HUES6 (cell line): ENCODE measurements at regions not wholly inside any gene's neighbourhood (a gene's known extent, or its start where the extent isn't known, plus 50 kb on each side); places are given as distances from the start of the nearest gene placed in this dataset.

Experiments
- H3K27ac ChIP-seq: 2 replicates; pipeline ENCODE4 v1.7.0; 2013; ENCODE audit warnings: low read depth, mild to moderate bottlenecking, low read length, inconsistent platforms
- H3K27me3 ChIP-seq: 2 replicates; pipeline ENCODE4 v1.6.1; 2013; ENCODE audit warnings: low read length; ENCODE audit not compliant: control insufficient read depth, insufficient read depth
- H3K36me3 ChIP-seq: 2 replicates; pipeline ENCODE4 v1.6.1; 2013; ENCODE audit warnings: low read length; ENCODE audit not compliant: control insufficient read depth, insufficient read depth
- H3K4me1 ChIP-seq: 2 replicates; pipeline ENCODE4 v1.6.1; 2013; ENCODE audit warnings: low read length; ENCODE audit not compliant: control insufficient read depth, insufficient read depth
- H3K4me3 ChIP-seq: 2 replicates; pipeline ENCODE4 v1.5.1; 2013; ENCODE audit warnings: low read depth, low read length
- H3K9ac ChIP-seq: one replicate; pipeline ENCODE4 v1.6.1; 2013; ENCODE audit warnings: mild to moderate bottlenecking, low read length
- H3K9me3 ChIP-seq: 2 replicates; pipeline ENCODE4 v1.6.1; 2013; ENCODE audit warnings: low read depth, low read length; ENCODE audit not compliant: control insufficient read depth, insufficient read depth

DNA sequence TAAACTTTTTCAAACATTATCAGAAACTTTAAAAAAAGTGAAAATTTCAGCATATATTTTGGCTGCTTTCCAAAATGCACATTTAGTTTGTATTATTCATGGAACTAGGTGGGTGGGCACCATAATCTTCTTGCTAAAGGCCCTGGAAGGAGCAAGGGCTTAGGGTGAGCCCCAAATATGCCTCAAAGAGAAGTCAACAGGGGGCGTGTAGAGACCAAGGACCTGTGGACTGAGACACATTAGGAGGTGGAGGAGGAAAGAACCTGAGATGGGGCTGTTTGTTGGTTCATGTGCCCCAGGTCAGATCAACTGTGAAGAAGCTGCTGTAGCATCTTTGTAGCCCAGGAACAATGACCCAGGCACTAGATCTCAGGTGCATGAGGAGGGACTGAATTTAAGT is 79.6 kb upstream of the OLFM4 start:
- no peaks in the 10 kb centered on the region for H3K9me3 ChIP-seq
- H3K27ac ChIP-seq, result no peak overlapping the region
- no peak overlapping the region for H3K9ac ChIP-seq
- no peak overlapping the region for H3K4me3 ChIP-seq
- peaks cover 42% of the 10 kb centered on the region for H3K4me1 ChIP-seq
- no peaks in the 10 kb centered on the region for H3K27me3 ChIP-seq
- H3K36me3 ChIP-seq, result no peaks in the 10 kb centered on the region

DNA sequence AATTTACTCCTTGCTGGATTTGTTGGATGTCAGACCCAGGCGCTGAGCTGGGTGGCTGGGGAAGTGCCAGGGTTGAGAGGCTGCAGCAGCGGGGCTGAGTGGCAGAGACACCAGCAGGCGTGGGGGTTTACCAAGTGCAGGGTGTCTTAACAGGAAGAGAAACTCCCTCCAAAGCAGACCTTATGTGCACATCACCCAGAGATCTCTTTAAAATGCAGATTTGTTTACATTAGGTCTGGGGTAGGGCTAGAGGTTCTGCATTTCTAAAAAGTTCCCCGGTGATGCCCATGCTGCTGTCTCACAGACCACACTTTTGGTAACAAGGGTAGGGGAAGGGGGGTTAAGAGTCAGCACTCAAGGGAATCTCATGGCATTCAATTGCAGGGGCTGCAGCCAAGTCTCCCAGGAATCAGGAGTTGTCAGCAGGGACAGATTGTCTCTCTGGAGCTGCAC is 80.7 kb upstream of the OLFM4 start:
- H3K4me1 ChIP-seq, result peaks cover 42% of the 10 kb centered on the region
- no peak overlapping the region for H3K9ac ChIP-seq
- no peaks in the 10 kb centered on the region for H3K36me3 ChIP-seq
- no peak overlapping the region for H3K27ac ChIP-seq
- no peaks in the 10 kb centered on the region for H3K27me3 ChIP-seq
- H3K9me3 ChIP-seq, result no peaks in the 10 kb centered on the region
- H3K4me3 ChIP-seq, result no peak overlapping the region

DNA sequence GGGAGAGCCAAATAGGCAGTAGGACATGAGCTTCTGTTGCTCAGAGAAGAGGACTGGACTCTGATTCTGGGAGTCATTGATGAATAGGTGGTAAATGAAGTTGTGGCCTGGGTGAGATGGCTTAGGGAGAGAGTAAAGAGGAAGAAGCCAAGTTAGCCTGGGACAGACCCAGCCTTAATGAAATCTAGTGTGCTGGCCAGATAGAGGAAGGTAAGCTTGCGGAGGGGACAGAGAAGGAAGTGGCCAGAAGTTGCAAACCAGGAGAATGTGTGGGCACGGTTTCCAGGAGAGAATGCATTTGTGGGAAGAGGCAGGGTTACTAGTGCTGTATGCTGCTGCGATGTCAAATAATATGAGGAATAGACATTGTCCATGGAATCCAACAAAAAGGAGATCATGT is 83.3 kb upstream of the OLFM4 start:
- Histone ChIP-seq H3K36me3 (no peaks in the 10 kb centered on the region), H3K4me3 (no peak overlapping the region), H3K27ac (no peak overlapping the region), H3K27me3 (no peaks in the 10 kb centered on the region), H3K4me1 (peaks cover 24% of the 10 kb centered on the region), H3K9me3 (no peaks in the 10 kb centered on the region), H3K9ac (no peak overlapping the region)

DNA sequence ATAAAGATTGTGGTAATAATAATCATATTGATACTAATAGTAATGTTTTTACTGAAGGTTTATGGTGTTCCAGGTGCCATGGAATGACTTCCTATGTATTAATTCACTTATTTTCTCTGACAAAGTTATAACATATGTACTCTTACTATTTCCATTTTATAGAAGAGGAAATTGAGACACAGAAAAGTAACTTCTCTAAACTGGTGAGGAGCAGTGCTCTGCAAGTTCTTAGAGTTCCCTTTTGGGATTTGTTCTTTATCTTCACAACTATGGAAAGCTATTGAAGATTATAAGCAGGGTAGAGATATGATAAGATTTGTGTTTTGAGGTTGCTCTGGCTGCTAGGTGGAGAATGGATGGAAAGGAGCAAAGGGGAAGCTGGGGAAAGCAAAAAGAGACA is 83.9 kb upstream of the OLFM4 start:
- Histone ChIP-seq H3K4me1 (peaks cover 18% of the 10 kb centered on the region), H3K9me3 (no peaks in the 10 kb centered on the region), H3K27me3 (no peaks in the 10 kb centered on the region)

DNA sequence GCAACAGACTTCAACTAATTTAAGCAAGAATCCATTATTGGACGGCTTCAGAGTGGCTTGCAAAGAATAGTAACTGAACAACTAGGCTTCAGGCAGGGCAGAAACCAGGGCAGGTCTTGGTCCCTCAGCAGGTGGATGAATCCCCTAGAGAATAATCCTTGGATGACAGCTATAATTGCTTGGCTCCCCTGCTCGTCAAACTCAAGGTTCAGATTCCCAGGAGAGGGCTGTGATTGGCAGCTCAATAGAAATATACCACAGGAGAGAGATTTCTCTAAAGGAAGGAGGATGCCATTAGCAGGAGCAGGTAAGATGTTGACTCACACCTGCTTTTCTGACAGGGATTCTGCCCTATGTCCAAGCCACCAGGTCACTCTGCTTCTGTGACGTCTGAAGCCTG is 89.6 kb upstream of the PCDH8 start:
- no peaks in the 10 kb centered on the region for H3K9me3 ChIP-seq
- H3K9ac ChIP-seq, result no peak overlapping the region
- no peak overlapping the region for H3K4me3 ChIP-seq
- no peak overlapping the region for H3K27ac ChIP-seq
- no peaks in the 10 kb centered on the region for H3K27me3 ChIP-seq
- no peaks in the 10 kb centered on the region for H3K36me3 ChIP-seq
- H3K4me1 ChIP-seq, result peaks cover 12% of the 10 kb centered on the region; the same call in 1 of the 2 replicates

More for the DNA sequence above, 83.9 kb upstream of the OLFM4 start:
- Histone ChIP-seq H3K27ac (no peak overlapping the region), H3K9ac (no peak overlapping the region), H3K36me3 (no peaks in the 10 kb centered on the region), H3K4me3 (no peak overlapping the region)

DNA sequence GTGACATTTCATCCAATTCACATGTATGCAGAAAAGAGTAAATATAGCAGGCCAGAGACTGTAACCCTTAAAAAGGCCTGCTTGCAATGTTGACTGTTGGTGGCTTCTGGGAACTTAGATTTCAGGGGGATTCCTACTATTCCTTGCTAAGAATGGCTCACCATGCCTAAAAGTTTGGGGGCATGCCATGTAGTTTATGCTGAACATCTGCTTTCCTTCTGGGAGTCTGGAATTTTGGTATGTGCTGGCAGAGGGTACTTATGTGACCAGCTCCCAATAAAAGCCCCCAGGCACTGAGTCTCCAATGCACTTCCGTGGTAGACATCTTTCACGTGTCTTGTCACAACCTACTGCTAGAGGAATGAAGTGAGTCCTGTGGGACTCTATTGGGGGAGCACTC is 88.4 kb upstream of the PCDH8 start:
- Histone ChIP-seq H3K9me3 (no peaks in the 10 kb centered on the region), H3K4me1 (peaks cover 12% of the 10 kb centered on the region; the same call in 1 of the 2 replicates), H3K27ac (no peak overlapping the region), H3K27me3 (no peaks in the 10 kb centered on the region), H3K4me3 (no peak overlapping the region), H3K36me3 (no peaks in the 10 kb centered on the region), H3K9ac (no peak overlapping the region)

DNA sequence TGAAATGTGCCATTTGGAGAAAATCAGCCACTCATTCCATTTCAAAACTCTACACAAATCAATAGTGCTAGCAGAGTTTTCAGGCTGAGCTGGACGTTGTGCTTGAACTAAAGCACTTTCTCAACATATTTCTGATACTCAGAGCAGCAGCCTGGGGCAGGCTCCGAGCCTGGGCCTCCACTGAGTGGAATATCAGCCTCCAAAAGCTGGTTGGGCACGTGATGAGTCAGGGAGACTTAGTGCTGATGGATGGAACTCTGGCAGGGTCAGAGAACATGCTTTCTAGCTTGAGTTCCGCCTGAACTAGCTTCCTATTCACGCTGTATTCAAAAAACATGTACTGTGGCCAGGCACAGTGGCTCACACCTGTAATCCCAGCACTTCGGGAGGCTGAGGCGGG is 85.8 kb upstream of the PCDH8 start:
- no peak overlapping the region for H3K9ac ChIP-seq
- H3K4me1 ChIP-seq, result peaks cover 12% of the 10 kb centered on the region; the same call in 1 of the 2 replicates
- H3K4me3 ChIP-seq, result no peak overlapping the region
- H3K36me3 ChIP-seq, result no peaks in the 10 kb centered on the region
- no peaks in the 10 kb centered on the region for H3K9me3 ChIP-seq
- no peak overlapping the region for H3K27ac ChIP-seq
- no peaks in the 10 kb centered on the region for H3K27me3 ChIP-seq

DNA sequence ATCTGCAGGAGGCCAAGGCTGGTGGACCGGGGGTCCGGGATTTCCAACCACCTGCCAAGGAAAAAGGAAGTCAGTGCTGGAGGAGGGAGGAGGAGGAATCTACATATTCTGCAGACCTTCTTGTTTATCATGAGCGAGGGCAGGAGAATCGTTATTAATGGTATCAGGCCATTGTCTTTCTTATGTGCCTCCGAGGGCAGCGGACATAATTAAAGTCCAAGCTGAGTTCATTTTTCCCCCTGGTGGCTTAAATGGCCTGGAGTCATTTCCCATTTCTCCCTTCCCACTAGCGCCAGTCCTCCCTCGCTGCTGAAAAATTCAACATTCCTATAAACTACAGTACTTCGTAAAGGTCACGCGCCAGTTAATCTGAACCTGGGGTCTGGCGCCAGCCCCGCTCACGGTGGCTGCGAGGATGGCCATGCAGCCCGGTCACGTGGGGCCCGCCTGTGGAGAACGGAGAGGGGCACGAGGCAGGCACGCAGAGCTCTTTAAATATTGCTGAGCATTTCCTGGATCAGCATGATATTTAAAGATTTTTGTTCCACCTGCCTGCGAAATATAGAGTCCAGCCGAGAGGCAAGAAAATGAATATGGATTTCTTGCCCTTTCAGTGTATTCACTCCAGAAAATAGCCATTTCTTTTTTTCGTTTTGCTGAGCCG is 85.2 kb upstream of the PCDH8 start:
- H3K4me1 ChIP-seq, result peaks cover 12% of the 10 kb centered on the region; the same call in 1 of the 2 replicates
- H3K36me3 ChIP-seq, result no peaks in the 10 kb centered on the region
- H3K4me3 ChIP-seq, result no peak overlapping the region
- H3K27ac ChIP-seq, result no peak overlapping the region
- no peak overlapping the region for H3K9ac ChIP-seq
- H3K9me3 ChIP-seq, result no peaks in the 10 kb centered on the region
- no peaks in the 10 kb centered on the region for H3K27me3 ChIP-seq

DNA sequence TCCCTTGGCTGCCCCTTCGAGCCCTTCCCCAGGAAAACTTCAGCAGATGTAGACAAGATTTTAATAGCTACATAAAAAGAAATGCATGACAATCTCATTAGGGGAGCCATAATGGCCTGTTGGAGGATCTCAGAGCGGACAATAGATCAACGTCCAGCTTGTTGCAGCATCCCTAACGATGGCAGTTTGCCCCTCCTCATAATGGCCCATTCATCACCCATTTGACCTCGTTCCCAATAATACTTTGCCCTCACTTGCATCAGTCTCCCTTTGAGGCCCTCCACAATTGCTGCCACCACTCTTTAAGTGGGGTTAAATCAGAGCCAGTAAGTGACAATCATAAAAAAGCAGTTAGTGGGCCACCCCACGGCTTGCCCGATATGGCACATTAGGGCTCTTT is 84.7 kb upstream of the PCDH8 start:
- no peak overlapping the region for H3K4me3 ChIP-seq
- no peak overlapping the region for H3K27ac ChIP-seq
- peaks cover 12% of the 10 kb centered on the region; the same call in 1 of the 2 replicates for H3K4me1 ChIP-seq
- no peaks in the 10 kb centered on the region for H3K27me3 ChIP-seq
- H3K9ac ChIP-seq, result no peak overlapping the region
- H3K36me3 ChIP-seq, result no peaks in the 10 kb centered on the region
- no peaks in the 10 kb centered on the region for H3K9me3 ChIP-seq

DNA sequence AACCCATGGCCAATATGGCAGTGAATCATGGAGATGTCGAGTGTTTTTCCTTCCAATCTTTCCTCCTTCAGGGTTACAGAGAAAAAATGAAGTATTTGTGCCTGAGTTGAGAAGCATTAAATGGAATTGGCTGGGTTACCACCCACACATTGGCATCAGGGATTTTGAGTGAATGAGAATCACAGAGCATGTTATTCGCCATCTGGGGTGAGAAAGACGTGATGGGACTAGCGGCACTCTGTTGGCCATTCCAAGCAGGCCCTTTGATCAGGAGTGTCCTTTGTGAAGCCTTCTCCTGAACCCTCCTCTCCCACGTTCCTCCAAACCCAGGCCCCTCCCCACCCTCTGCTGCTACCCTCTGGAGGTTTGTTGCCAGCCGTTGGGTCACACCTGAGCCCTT is 84.2 kb upstream of the PCDH8 start:
- Histone ChIP-seq H3K9ac (no peak overlapping the region), H3K36me3 (no peaks in the 10 kb centered on the region), H3K4me3 (no peak overlapping the region), H3K4me1 (peaks cover 12% of the 10 kb centered on the region; the same call in 1 of the 2 replicates), H3K27me3 (no peaks in the 10 kb centered on the region), H3K27ac (no peak overlapping the region), H3K9me3 (no peaks in the 10 kb centered on the region)

DNA sequence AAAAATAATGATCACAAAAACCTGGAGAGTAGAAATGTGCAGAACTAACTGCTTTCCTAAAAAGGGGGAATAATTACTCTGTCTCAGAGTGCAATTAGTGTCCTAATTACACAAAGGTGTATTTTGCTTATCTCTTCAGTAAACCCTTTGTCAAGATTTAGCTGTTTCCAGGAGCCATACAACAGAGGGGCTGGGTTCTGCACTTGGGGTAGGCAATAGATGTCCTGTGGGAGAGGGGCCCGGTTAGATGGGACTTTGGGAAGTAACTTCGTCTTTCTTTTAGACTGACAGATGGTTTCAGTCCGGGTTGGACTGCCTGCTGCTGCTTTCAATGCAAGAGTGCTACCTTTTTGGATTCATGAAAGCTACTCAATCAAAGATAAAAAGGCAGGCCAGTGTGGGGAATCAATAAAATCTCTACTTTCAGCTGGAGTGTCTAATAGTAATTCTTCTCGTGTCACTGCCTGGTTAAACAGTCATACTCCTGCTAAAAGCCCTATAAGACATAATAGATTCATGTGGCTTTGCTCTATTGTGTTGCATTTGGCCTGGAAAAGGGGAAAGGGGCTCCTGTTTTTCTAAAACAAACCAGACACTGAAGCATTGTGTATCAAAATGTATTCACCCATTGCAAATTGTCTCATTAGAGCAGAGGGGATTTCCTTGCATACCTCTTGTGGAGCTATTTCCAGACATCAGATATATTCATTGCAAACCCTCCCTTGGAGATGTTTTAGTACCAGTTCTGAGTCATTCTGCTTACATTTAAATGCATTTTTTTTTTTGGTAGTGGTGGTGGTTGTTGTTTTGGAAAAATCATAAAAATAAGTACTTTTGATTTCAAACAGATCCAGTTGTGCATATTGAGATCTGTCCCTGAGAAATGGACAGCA is 83.3 kb upstream of the PCDH8 start:
- Histone ChIP-seq H3K27me3 (no peaks in the 10 kb centered on the region), H3K4me3 (no peak overlapping the region), H3K36me3 (no peaks in the 10 kb centered on the region), H3K9me3 (no peaks in the 10 kb centered on the region), H3K4me1 (peaks cover 12% of the 10 kb centered on the region; the same call in 1 of the 2 replicates), H3K27ac (no peak overlapping the region), H3K9ac (no peak overlapping the region)
